GM12892 (cell line): ENCODE measurements at regions not wholly inside any gene's neighbourhood (a gene's known extent, or its start where the extent isn't known, plus 50 kb on each side); places are given as distances from the start of the nearest gene placed in this dataset.

Experiments used
- POLR2A ChIP-seq: IDR thresholded peaks from 2 replicates; pipeline ENCODE4 v1.6.1; 2011; ENCODE audit warnings: low read depth, low read length, control low read depth
- POLR2AphosphoS5 ChIP-seq: IDR thresholded peaks from 2 replicates; pipeline ENCODE4 v1.6.1; 2011; ENCODE audit warnings: low read depth, low read length, control low read depth
- TAF1 ChIP-seq: IDR thresholded peaks from 2 replicates; pipeline ENCODE4 v1.6.1; 2011; ENCODE audit warnings: low read depth, mild to moderate bottlenecking, control low read depth, low read length, borderline replicate concordance

DNA sequence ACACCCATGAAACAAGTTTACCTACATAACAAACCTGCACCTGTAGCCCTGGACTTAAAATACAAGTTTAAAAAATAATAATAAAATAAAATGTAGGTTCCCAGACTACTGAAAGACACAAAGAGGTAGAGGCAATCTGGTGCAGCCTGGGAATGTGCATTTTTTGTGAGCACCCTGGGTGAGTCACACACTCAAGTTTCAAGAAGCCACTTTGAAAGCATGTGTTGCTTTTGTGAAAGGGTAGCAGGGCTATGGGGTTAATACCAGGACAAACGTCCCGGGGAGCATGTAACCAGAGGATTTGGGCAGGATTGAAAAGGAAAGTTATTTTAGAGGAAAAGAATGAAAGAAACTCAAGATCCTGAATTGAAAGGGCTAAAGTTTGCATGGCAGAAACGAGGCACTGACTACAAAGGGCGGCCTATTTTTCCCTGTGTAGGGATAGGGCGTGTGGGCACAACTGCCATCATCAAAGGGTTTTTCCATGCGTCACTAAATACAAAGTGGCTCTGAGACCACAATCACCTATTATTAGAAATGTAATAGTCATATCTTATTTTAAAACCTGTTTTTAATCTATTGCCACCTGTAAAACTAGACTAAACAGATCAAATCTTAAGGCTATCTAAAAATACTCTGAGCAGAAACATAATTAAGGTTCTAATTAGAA, 314.9 kb downstream of the COG6 start:
- TF ChIP-seq POLR2A (no peak), POLR2AphosphoS5 (no peak), TAF1 (no peak)
